Upper lobe of right lung (tissue), 1 donor: ENCODE measurements at regions not wholly inside any gene's neighbourhood (a gene's known extent, or its start where the extent isn't known, plus 50 kb on each side); places are given as distances from the start of the nearest gene placed in this dataset.

ENCODE experiments used
- ATAC-seq: fragments of 200-7000 bp; cut with Tn5 transposase; one replicate; pipeline ENCODE4 v1.9.1; 2020; ENCODE audit warnings: mild to moderate bottlenecking, moderate library complexity
- DNase-seq: peaks from one replicate; pipeline ENCODE4 v3.0.0-alpha.2; 2020
- H3K27ac ChIP-seq: fragments of 200-600 bp; one replicate; pipeline ENCODE4 v1.8.0; 2022
- H3K27me3 ChIP-seq: fragments of 200-600 bp; one replicate; pipeline ENCODE4 v1.8.0; 2022; ENCODE audit warnings: mild to moderate bottlenecking
- H3K36me3 ChIP-seq: fragments of 200-600 bp; one replicate; pipeline ENCODE4 v1.8.0; 2022
- H3K4me1 ChIP-seq: fragments of 200-600 bp; one replicate; pipeline ENCODE4 v1.8.0; 2022
- H3K4me3 ChIP-seq: fragments of 200-600 bp; one replicate; pipeline ENCODE4 v1.8.0; 2022; ENCODE audit warnings: mild to moderate bottlenecking
- H3K9me3 ChIP-seq: fragments of 200-600 bp; one replicate; pipeline ENCODE4 v1.8.0; 2022
- intact Hi-C: fragments of 100-400 bp; cut with DNase I; formaldehyde crosslinking; loops from one replicate; pipeline ENCODE4 v1.11.0; 2022
- TF ChIP-seq, protein P1 (sequence below): fragments of 200-600 bp; IDR thresholded peaks from one replicate; pipeline ENCODE4 v1.8.0; 2022; ENCODE audit warnings: antibody characterized with exemption
- donor health status: DM: no; HTN: yes; CAD: no; lungs with severe emphysema.

DNA sequence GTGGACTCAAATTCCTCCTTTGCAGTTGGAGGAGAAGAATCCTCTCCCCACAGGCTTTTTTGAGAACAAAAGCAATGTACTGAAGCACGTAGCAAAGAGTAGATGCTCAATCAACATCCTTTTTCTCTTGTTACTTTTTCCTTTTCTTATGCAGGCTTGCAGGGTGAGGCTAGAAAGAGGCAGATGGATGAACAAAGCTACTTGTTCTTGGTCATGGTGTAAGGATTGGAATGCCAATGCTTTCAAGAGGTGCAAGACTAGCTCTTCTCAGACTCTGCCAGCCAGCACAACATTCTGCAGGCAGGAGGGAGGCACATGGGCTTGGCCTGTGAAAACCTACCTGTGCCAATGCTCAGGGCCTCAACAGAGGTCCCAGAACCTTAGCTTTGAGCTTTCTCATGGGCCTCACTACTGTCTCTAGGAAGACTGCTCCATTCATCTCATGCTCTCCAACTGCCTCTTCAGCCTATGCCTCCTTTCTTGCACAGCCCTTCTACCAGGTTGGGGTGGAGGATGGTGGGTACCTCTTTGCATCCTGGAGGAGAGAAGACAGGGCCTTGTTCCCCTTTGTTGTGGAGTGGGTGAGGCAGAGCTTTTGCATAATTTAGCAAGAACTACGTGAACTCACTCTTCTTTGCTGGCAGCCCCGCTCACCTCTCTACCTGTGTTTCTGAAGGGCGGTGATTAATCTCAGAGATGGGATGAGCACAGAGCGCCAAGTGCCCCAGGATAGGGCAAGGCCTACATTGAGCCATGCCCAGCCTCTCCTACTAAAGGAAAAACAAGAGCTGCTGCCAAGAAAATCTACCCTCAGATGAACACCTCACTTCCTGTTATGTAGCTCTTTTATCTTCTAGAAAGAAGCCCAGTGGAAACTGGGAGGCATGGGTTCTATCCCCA, 1119.7 kb downstream of the VRK1 start:
- intact Hi-C loops, result no loop called here

DNA sequence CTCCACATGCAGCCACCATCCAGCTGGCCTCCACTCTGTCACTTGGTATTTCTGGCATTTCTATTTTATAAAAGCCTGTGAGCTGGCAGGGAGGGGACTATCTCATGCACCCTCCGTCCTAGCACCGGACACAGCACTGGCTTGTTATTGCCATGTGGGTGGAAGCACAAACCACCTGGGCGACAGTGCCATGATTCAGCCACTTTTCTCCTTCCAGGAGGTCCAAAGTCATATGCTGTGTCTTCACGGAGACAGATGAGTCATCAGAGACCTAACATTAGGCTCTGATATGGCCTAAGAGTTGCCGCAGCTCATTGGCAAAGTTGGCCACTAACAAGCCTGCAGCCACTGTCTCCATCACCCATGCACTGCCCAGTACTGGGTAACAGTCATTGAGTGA, 1123.0 kb downstream of the VRK1 start:
- Histone ChIP-seq H3K27me3 (no peaks in the 10 kb centered on the region), H3K27ac (no peak overlapping the region), H3K4me1 (no peaks in the 10 kb centered on the region), H3K9me3 (no peaks in the 10 kb centered on the region), H3K36me3 (no peaks in the 10 kb centered on the region), H3K4me3 (no peak overlapping the region)
- TF ChIP-seq, protein P1, sequence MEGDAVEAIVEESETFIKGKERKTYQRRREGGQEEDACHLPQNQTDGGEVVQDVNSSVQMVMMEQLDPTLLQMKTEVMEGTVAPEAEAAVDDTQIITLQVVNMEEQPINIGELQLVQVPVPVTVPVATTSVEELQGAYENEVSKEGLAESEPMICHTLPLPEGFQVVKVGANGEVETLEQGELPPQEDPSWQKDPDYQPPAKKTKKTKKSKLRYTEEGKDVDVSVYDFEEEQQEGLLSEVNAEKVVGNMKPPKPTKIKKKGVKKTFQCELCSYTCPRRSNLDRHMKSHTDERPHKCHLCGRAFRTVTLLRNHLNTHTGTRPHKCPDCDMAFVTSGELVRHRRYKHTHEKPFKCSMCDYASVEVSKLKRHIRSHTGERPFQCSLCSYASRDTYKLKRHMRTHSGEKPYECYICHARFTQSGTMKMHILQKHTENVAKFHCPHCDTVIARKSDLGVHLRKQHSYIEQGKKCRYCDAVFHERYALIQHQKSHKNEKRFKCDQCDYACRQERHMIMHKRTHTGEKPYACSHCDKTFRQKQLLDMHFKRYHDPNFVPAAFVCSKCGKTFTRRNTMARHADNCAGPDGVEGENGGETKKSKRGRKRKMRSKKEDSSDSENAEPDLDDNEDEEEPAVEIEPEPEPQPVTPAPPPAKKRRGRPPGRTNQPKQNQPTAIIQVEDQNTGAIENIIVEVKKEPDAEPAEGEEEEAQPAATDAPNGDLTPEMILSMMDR, result no peak
- intact Hi-C loops, result no loop called here
- ATAC-seq (no peak), DNase-seq (no peak)

More for the DNA sequence above, 1119.7 kb downstream of the VRK1 start:
- H3K27me3 ChIP-seq, result no peaks in the 10 kb centered on the region
- no peak overlapping the region for H3K4me3 ChIP-seq
- no peak overlapping the region for H3K27ac ChIP-seq
- DNase-seq (no peak), ATAC-seq (no peak)
- TF ChIP-seq, protein P1, result no peak
- no peaks in the 10 kb centered on the region for H3K36me3 ChIP-seq
- H3K4me1 ChIP-seq, result no peaks in the 10 kb centered on the region
- H3K9me3 ChIP-seq, result no peaks in the 10 kb centered on the region

DNA sequence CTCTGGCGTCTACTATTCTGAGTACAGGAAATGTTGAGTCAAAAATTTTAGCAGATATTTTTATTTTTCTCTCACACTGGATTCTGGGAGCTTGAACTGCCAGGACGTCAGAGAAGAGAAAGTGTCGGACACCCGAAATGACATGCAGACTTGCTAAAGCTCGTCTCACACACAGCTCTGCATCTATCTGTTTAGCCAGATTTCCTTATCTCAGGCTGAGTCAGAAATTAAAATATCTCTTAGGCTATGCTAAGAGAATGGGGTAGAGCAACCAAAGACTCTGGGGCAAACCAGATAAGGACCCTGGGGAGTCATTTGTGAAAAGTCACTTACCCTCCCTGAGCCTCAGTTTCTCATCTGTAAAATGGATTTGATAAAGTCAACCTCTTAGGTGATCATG, 1124.1 kb downstream of the VRK1 start:
- intact Hi-C loops, result no loop called here
- Histone ChIP-seq H3K27me3 (no peaks in the 10 kb centered on the region), H3K4me1 (no peaks in the 10 kb centered on the region), H3K4me3 (no peak overlapping the region), H3K36me3 (no peaks in the 10 kb centered on the region), H3K27ac (no peak overlapping the region), H3K9me3 (no peaks in the 10 kb centered on the region)
- ATAC-seq, result no peak
- DNase-seq, result no peak
- TF ChIP-seq, protein P1, result no peak

DNA sequence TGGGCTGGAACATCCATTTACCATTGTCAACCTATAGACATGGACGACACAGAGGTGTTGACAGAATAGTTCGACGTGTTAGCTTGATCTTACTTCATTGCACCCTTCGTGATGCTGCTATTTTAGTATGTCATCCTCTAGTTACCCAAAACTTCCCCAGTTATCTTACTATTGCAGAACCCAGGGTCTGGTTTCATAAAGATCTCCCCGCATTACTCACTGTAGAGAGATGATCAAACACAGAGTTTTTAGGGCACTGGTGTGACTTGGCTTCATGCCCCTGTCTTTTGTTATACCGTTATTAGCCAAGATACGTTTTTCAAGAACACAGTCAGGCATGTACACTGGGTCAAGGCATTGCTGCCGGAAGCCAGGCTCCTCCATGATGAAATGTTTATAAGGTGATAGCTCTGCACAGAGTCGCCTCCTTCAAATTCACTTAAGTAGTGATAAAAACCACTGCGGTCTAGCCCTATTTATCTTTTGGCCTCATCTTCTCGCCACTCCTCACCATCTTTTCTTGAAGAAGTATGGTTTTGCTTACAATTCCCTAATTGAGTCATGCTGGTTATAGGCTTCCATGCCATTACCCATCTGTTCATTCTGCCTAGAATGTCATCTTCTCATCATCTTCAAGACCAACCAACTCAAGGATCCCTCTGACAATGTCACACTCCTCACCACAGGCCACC, 1127.9 kb downstream of the VRK1 start:
- no peaks in the 10 kb centered on the region for H3K36me3 ChIP-seq
- no peak overlapping the region for H3K4me3 ChIP-seq
- DNase-seq (no peak), ATAC-seq (no peak)
- H3K4me1 ChIP-seq, result no peaks in the 10 kb centered on the region
- no peak overlapping the region for H3K27ac ChIP-seq
- no peaks in the 10 kb centered on the region for H3K9me3 ChIP-seq
- intact Hi-C loops, result no loop called here
- no peaks in the 10 kb centered on the region for H3K27me3 ChIP-seq
- TF ChIP-seq, protein P1, result no peak

DNA sequence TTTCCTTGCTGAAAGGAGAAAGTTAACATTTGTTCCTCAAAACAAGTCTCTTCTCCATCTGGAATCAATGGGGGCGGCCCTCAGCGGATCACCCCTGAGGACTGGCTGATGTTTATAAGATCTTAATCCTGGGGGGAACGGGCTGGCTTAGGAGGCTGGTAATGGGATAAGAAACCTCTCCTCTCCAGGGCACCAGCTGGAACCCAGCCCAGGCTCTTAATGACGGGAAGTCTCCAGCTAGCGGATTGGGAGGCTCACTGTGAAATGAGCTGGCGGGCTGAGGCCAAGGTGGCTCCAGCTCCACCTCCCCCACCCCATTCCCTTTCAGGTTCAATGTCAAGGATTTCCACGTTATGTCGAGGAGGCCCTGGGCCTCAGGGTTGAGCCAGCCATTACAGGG, 1133.0 kb downstream of the VRK1 start:
- H3K4me3 ChIP-seq, result no peak overlapping the region
- no peak overlapping the region for H3K27ac ChIP-seq
- H3K27me3 ChIP-seq, result no peaks in the 10 kb centered on the region
- H3K4me1 ChIP-seq, result no peaks in the 10 kb centered on the region
- H3K36me3 ChIP-seq, result no peaks in the 10 kb centered on the region
- H3K9me3 ChIP-seq, result no peaks in the 10 kb centered on the region
- DNase-seq, result no peak
- intact Hi-C loops, result no loop called here
- no peak for ATAC-seq
- TF ChIP-seq, protein P1, result no peak
